ENCODE measurements at regions not wholly inside any gene's neighbourhood (a gene's known extent, or its start where the extent isn't known, plus 50 kb on each side); places are given as distances from the start of the nearest gene placed in this dataset.
"Not testable (repeated sequence)": the region's sequence is repeated elsewhere in the genome, so short reads cannot be mapped to it uniquely, and the experiment has no call there.

DNA sequence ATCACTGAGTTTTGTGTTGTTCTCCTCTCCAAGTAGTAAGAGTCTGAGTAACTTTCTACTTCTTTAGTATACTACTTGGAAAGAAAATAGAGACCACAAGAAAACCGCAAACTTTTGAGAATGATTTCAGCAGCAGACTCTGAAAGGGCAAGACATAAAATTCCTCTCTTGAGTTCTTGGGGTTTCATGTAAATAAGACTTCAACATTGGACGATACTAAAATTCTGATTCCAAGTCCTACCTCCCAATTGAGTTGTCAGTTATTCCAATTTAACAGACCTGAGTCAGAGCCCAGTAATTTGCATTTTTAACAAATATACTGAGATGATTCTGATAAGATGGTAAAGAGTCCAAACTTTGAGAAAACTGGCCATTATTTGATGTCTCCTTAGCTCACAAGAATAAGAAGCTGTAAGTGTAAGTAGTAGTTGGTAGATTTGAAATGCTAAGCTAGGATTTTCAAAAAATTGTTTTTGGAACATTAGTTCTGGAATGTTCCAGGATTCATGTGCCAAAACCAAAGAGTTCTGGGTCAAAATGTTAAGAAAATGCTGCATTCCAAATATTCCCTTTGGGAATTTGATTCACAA is 261.6 kb upstream of the SPOPL start:
- no peaks in the 10 kb centered on the region for H3K9me3 ChIP-seq (ENCODE audit: low read depth, low read length)
- H3K27ac ChIP-seq, result no peak overlapping the region
- TF ChIP-seq FOXP2 (optimal IDR thresholded peaks at IDR 0.05; ENCODE audit: control extremely low read depth, extremely low read length, insufficient read depth) (no peak), POLR2AphosphoS5 (IDR thresholded peaks at IDR 0.05; ENCODE audit: borderline replicate concordance, low read depth, low read length) (no peak), EZH2 (IDR thresholded peaks at IDR 0.05) (no peak)
- DNase-seq (ENCODE audit: low read depth, low spot score), result no peak
- no peak overlapping the region for H3K4me3 ChIP-seq
- no peaks in the 10 kb centered on the region for H3K36me3 ChIP-seq (ENCODE audit: insufficient read depth, low read length)
- H3K9ac ChIP-seq (ENCODE audit: insufficient read length), result no peak overlapping the region

- H3K36me3 ChIP-seq (ENCODE audit: insufficient read depth, low read length), result no peaks in the 10 kb centered on the region
- no peak overlapping the region for H3K9ac ChIP-seq (ENCODE audit: insufficient read length)
- DNase-seq (ENCODE audit: low read depth, low spot score), result no peak
- no peak overlapping the region for H3K4me3 ChIP-seq
- TF ChIP-seq EZH2 (IDR thresholded peaks at IDR 0.05), result no peak
- TF ChIP-seq POLR2AphosphoS5 (IDR thresholded peaks at IDR 0.05; ENCODE audit: borderline replicate concordance, low read depth, low read length), result no peak
- TF ChIP-seq FOXP2 (optimal IDR thresholded peaks at IDR 0.05; ENCODE audit: control extremely low read depth, extremely low read length, insufficient read depth), result no peak
- no peaks in the 10 kb centered on the region for H3K9me3 ChIP-seq (ENCODE audit: low read depth, low read length)
- H3K27ac ChIP-seq, result no peak overlapping the region
Measured at GRCh38 chr2:138243372-138243771, 258.2 kb upstream of the SPOPL start.

DNA sequence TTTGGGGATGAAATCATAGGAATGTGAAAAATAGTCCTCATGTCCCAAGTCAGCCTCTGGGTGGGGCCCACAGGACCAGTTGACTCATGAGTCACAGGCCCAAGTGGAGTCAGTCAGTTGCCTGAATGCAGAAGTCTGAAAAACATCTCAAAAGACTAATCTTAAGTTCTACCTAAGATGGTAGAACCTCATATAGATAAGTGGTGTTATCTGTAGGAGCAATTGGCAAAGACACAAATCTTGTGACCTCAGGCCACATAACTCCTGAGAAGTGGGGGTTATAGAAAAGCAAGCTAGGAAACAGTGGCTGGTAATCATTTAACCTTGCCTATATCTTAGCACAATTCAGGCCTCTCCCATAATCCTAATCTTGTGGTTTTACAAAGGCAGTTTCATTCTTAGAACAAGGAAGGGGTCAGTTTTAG is 257.1 kb upstream of the SPOPL start:
- Histone ChIP-seq H3K9ac (ENCODE audit: insufficient read length) (no peak overlapping the region), H3K36me3 (ENCODE audit: insufficient read depth, low read length) (no peaks in the 10 kb centered on the region), H3K4me3 (no peak overlapping the region), H3K27ac (no peak overlapping the region), H3K9me3 (ENCODE audit: low read depth, low read length) (no peaks in the 10 kb centered on the region)
- TF ChIP-seq POLR2AphosphoS5 (IDR thresholded peaks at IDR 0.05; ENCODE audit: borderline replicate concordance, low read depth, low read length), result no peak
- TF ChIP-seq FOXP2 (optimal IDR thresholded peaks at IDR 0.05; ENCODE audit: control extremely low read depth, extremely low read length, insufficient read depth), result no peak
- TF ChIP-seq EZH2 (IDR thresholded peaks at IDR 0.05), result no peak
- no peak for DNase-seq (ENCODE audit: low read depth, low spot score)

DNA sequence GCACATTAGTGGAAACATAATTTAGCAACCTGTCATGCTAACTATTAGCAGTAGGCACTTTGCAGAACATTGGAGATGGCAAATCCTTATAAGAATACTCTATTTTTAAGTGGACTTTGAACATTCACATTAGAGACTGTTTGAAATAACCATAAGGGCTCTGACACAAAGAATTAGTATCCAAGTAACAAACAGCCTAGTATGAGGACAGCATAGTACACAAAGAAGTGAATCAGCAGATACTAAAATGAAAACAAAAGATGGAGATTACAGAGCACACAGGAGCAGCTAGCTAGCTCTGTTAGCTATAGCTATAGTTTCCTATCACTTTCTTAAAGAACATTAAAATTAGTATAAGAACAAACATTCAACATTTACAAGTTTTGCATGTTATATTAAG is 256.3 kb upstream of the SPOPL start:
- TF ChIP-seq POLR2AphosphoS5 (IDR thresholded peaks at IDR 0.05; ENCODE audit: borderline replicate concordance, low read depth, low read length), result no peak
- TF ChIP-seq FOXP2 (optimal IDR thresholded peaks at IDR 0.05; ENCODE audit: control extremely low read depth, extremely low read length, insufficient read depth), result no peak
- TF ChIP-seq EZH2 (IDR thresholded peaks at IDR 0.05), result no peak
- no peaks in the 10 kb centered on the region for H3K36me3 ChIP-seq (ENCODE audit: insufficient read depth, low read length)
- no peak overlapping the region for H3K9ac ChIP-seq (ENCODE audit: insufficient read length)
- H3K9me3 ChIP-seq (ENCODE audit: low read depth, low read length), result no peaks in the 10 kb centered on the region
- no peak for DNase-seq (ENCODE audit: low read depth, low spot score)
- H3K4me3 ChIP-seq, result no peak overlapping the region
- no peak overlapping the region for H3K27ac ChIP-seq

GRCh38 chr2:138247302-138247701 is 254.3 kb upstream of the SPOPL start:
- no peak for DNase-seq (ENCODE audit: low read depth, low spot score)
- no peak for TF ChIP-seq POLR2AphosphoS5 (IDR thresholded peaks at IDR 0.05; ENCODE audit: borderline replicate concordance, low read depth, low read length)
- TF ChIP-seq EZH2 (IDR thresholded peaks at IDR 0.05), result no peak
- no peak for TF ChIP-seq FOXP2 (optimal IDR thresholded peaks at IDR 0.05; ENCODE audit: control extremely low read depth, extremely low read length, insufficient read depth)

GRCh38 chr2:138249207-138249606 is 252.4 kb upstream of the SPOPL start:
- H3K27ac ChIP-seq, result no peak overlapping the region
- DNase-seq (ENCODE audit: low read depth, low spot score), result no peak
- TF ChIP-seq POLR2AphosphoS5 (IDR thresholded peaks at IDR 0.05; ENCODE audit: borderline replicate concordance, low read depth, low read length) (no peak), FOXP2 (optimal IDR thresholded peaks at IDR 0.05; ENCODE audit: control extremely low read depth, extremely low read length, insufficient read depth) (no peak), EZH2 (IDR thresholded peaks at IDR 0.05) (no peak)
- no peaks in the 10 kb centered on the region for H3K9me3 ChIP-seq (ENCODE audit: low read depth, low read length)
- H3K4me3 ChIP-seq, result no peak overlapping the region
- no peaks in the 10 kb centered on the region for H3K36me3 ChIP-seq (ENCODE audit: insufficient read depth, low read length)
- no peak overlapping the region for H3K9ac ChIP-seq (ENCODE audit: insufficient read length)

More at GRCh38 chr2:138247302-138247701, 254.3 kb upstream of the SPOPL start:
- Histone ChIP-seq H3K27ac (no peak overlapping the region), H3K9ac (ENCODE audit: insufficient read length) (no peak overlapping the region), H3K4me3 (no peak overlapping the region), H3K9me3 (ENCODE audit: low read depth, low read length) (no peaks in the 10 kb centered on the region), H3K36me3 (ENCODE audit: insufficient read depth, low read length) (no peaks in the 10 kb centered on the region)

GRCh38 chr2:138250843-138251320 is 250.7 kb upstream of the SPOPL start:
- not testable (repeated sequence) for H3K27ac ChIP-seq; H3K4me3 ChIP-seq; H3K36me3 ChIP-seq (ENCODE audit: insufficient read depth, low read length); DNase-seq (ENCODE audit: low read depth, low spot score); H3K9me3 ChIP-seq (ENCODE audit: low read depth, low read length); H3K9ac ChIP-seq (ENCODE audit: insufficient read length)

DNA sequence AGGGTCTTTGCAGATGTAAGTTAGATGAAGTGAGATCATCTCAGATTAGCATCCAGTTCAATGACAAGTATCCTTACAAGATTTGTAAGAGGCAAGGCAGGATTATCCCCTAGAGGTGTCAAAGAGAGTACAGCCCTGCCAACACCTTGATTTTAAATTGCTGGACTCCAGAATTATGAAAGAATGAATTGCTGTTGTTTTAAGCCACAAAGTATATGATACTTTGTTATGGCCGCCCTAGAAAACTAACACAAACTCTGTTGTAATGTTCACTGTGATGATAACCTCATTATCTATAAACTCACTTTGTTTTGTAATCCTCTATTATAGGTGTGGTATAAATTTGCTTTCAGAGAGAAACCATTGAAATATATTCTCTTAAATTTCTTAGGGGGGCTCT is 249.0 kb upstream of the SPOPL start:
- Histone ChIP-seq H3K27ac (no peak overlapping the region), H3K9me3 (ENCODE audit: low read depth, low read length) (no peaks in the 10 kb centered on the region; the same call in 1 of the 2 replicates), H3K4me3 (no peak overlapping the region), H3K9ac (ENCODE audit: insufficient read length) (no peak overlapping the region), H3K36me3 (ENCODE audit: insufficient read depth, low read length) (no peaks in the 10 kb centered on the region)
- TF ChIP-seq EZH2 (IDR thresholded peaks at IDR 0.05), result no peak
- no peak for DNase-seq (ENCODE audit: low read depth, low spot score)

DNA sequence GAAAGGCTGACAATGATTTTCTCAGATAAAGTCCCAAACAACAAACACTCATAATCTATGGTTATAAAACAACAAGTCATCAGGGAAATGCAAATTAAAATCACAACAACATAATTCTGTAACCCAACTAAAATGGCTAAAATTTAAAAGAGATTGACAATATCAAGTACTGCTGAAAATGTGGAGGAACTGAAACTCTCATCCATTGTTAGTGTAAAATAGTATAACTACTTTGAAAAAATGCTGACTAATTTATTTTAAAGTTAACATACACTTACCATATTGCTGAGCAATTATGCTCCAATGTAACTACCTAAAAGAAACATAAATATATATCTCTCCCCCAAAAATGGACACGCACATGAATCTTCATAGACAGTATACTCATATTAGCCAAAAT is 245.9 kb upstream of the SPOPL start:
- TF ChIP-seq EZH2 (IDR thresholded peaks at IDR 0.05) (no peak), POLR2AphosphoS5 (IDR thresholded peaks at IDR 0.05; ENCODE audit: borderline replicate concordance, low read depth, low read length) (no peak), FOXP2 (optimal IDR thresholded peaks at IDR 0.05; ENCODE audit: control extremely low read depth, extremely low read length, insufficient read depth) (no peak)
- Histone ChIP-seq H3K36me3 (ENCODE audit: insufficient read depth, low read length) (no peaks in the 10 kb centered on the region), H3K9me3 (ENCODE audit: low read depth, low read length) (no peaks in the 10 kb centered on the region; the same call in 1 of the 2 replicates), H3K9ac (ENCODE audit: insufficient read length) (no peak overlapping the region), H3K4me3 (no peak overlapping the region), H3K27ac (no peak overlapping the region)
- DNase-seq (ENCODE audit: low read depth, low spot score), result no peak

All from SK-N-MC (cell line).